CD14-positive monocyte (primary cell): ENCODE measurements at regions not wholly inside any gene's neighbourhood (a gene's known extent, or its start where the extent isn't known, plus 50 kb on each side); places are given as distances from the start of the nearest gene placed in this dataset.

Source experiments
- DNase-seq, 3 donors: peaks; one replicate each; pipeline ENCODE4 v3.0.0-alpha.2; 2011 to 2022
- H2AFZ ChIP-seq: 2 replicates; pipeline ENCODE4 v1.6.0; 2012; ENCODE audit warnings: mild to moderate bottlenecking, low read depth, low read length, inconsistent platforms; ENCODE audit not compliant: insufficient read depth, poor library complexity, severe bottlenecking
- H3K27ac ChIP-seq, 2 donors: 1 replicate in 1 of 2; 2 replicates in 1 of 2; pipeline ENCODE4 v1.5.1; 2012 to 2013; ENCODE audit warnings: low read length in 2 of 2, control low read depth in 1 of 2, inconsistent platforms in 1 of 2, low read depth in 1 of 2, mild to moderate bottlenecking in 1 of 2
- H3K27me3 ChIP-seq, 2 donors: one replicate each; pipeline versions ENCODE4 v1.6.0 to v1.6.1; 2011 to 2013; ENCODE audit warnings: low read length in 2 of 2; ENCODE audit not compliant: control insufficient read depth in 2 of 2, insufficient read depth in 2 of 2
- H3K36me3 ChIP-seq, 2 donors: replicated peaks in 1 of 2; 1 replicate in 1 of 2; 2 replicates in 1 of 2; pipeline versions ENCODE4 v1.5.1 to v1.6.1; 2012 to 2013; ENCODE audit warnings: low read length in 2 of 2, control low read depth in 1 of 2, inconsistent platforms in 1 of 2, mild to moderate bottlenecking in 1 of 2; ENCODE audit not compliant: insufficient read depth in 2 of 2, control insufficient read depth in 1 of 2
- H3K4me1 ChIP-seq, 2 donors: 1 replicate in 1 of 2; 2 replicates in 1 of 2; pipeline versions ENCODE4 v1.5.1 to v1.6.1; 2012 to 2013; ENCODE audit warnings: low read length in 2 of 2, control low read depth in 1 of 2, inconsistent platforms in 1 of 2, mild to moderate bottlenecking in 1 of 2, moderate library complexity in 1 of 2; ENCODE audit not compliant: insufficient read depth in 2 of 2, control insufficient read depth in 1 of 2
- H3K4me2 ChIP-seq: replicated peaks from 2 replicates; pipeline ENCODE3; 2012; ENCODE audit warnings: low read length, moderate library complexity, mild to moderate bottlenecking; ENCODE audit not compliant: poor library complexity, severe bottlenecking; ENCODE audit errors: extremely low read depth
- H3K4me3 ChIP-seq, 3 experiments: fragments of 200-600 bp in 1 of 3; sonication (generic) in 1 of 3; replicated peaks in 1 of 3; 1 replicate in 2 of 3; 2 replicates in 1 of 3; pipeline ENCODE4 v1.5.1; 2011 to 2013; ENCODE audit warnings: low read length in 3 of 3, mild to moderate bottlenecking in 3 of 3, control low read depth in 2 of 3, low read depth in 2 of 3, inconsistent platforms in 1 of 3, moderate library complexity in 1 of 3
- H3K79me2 ChIP-seq: 2 replicates; pipeline ENCODE4 v1.6.0; 2012; ENCODE audit warnings: mild to moderate bottlenecking, control low read depth, inconsistent platforms, low read length, moderate library complexity; ENCODE audit not compliant: insufficient read depth
- H3K9ac ChIP-seq: 2 replicates; pipeline ENCODE4 v1.6.0; 2017; ENCODE audit warnings: low read length, mild to moderate bottlenecking; ENCODE audit not compliant: insufficient read depth, poor library complexity, severe bottlenecking
- H3K9me3 ChIP-seq, 2 donors: replicated peaks in 1 of 2; 1 replicate in 1 of 2; 2 replicates in 1 of 2; pipeline versions ENCODE4 v1.5.1 to v1.6.1; 2012 to 2013; ENCODE audit warnings: low read length in 2 of 2, control low read depth in 1 of 2; ENCODE audit not compliant: control insufficient read depth in 1 of 2, insufficient read depth in 1 of 2
- H4K20me1 ChIP-seq: 2 replicates; pipeline ENCODE4 v1.6.0; 2012; ENCODE audit warnings: mild to moderate bottlenecking, low read length, control low read depth, moderate library complexity; ENCODE audit not compliant: insufficient read depth
- H3K27ac Mint-ChIP-seq, 7 donors: one replicate each; pipeline ENCODE4 v1.8.0; 2020; ENCODE audit warnings: mild to moderate bottlenecking in 7 of 7, mixed read lengths in 7 of 7, moderate library complexity in 6 of 7, inconsistent platforms in 2 of 7
- H3K27me3 Mint-ChIP-seq, 3 donors: one replicate each; pipeline ENCODE4 v1.8.0; 2021 to 2022; ENCODE audit warnings: low read depth in 3 of 3, mild to moderate bottlenecking in 3 of 3, mixed read lengths in 3 of 3, moderate library complexity in 3 of 3, inconsistent platforms in 1 of 3
- H3K36me3 Mint-ChIP-seq, 2 donors: one replicate each; pipeline ENCODE4 v1.8.0; 2020; ENCODE audit warnings: mixed read lengths in 2 of 2, inconsistent platforms in 1 of 2, mild to moderate bottlenecking in 1 of 2
- H3K4me1 Mint-ChIP-seq: one replicate; pipeline ENCODE4 v1.8.0; 2020; ENCODE audit warnings: mild to moderate bottlenecking, mixed read lengths
- H3K4me3 Mint-ChIP-seq, 2 donors: one replicate each; pipeline ENCODE4 v1.8.0; 2020; ENCODE audit warnings: mild to moderate bottlenecking in 2 of 2, mixed read lengths in 2 of 2, moderate library complexity in 1 of 2
- H3K9me3 Mint-ChIP-seq, 7 donors: one replicate each; pipeline ENCODE4 v1.8.0; 2020 to 2022; ENCODE audit warnings: mixed read lengths in 7 of 7, mild to moderate bottlenecking in 6 of 7, moderate library complexity in 6 of 7, inconsistent platforms in 2 of 7
- CTCF ChIP-seq: fragments of 200-600 bp; IDR thresholded peaks from one replicate; pipeline ENCODE4 v1.8.0; 2022; ENCODE audit warnings: antibody characterized with exemption, mild to moderate bottlenecking
- WGBS: methylation state at CpG from one replicate; pipeline ENCODE4 v1.1.5; 2013; ENCODE audit warnings: missing lambda C conversion rate; ENCODE audit not compliant: insufficient coverage; 5-methylcytosine and 5-hydroxymethylcytosine counted together
- intact Hi-C, 2 donors: fragments of 100-400 bp; cut with micrococcal nuclease; formaldehyde crosslinking; loops; one replicate each; pipeline versions ENCODE4 v1.15.0 to v1.15.1; 2023

- intact Hi-C loops, result no loop called here
- no peak overlapping the region for H3K4me3 ChIP-seq
- no peak overlapping the region for H3K27ac ChIP-seq
- no CpG with 5 or more reads among the region's 2 CpGs for WGBS
- no peak overlapping the region for H3K9ac ChIP-seq
- Mint-ChIP-seq H3K27ac (no peak overlapping the region), H3K4me3 (no peak overlapping the region), H3K36me3 (no peaks in the 10 kb centered on the region), H3K27me3 (no peaks in the 10 kb centered on the region), H3K4me1 (no peaks in the 10 kb centered on the region), H3K9me3 (peaks cover 8 to 25% (median 11%) of the 10 kb centered on the region in 7 donors)
- no peaks in the 10 kb centered on the region for H3K4me1 ChIP-seq
- no peak overlapping the region for H3K4me2 ChIP-seq
- no peak for TF ChIP-seq CTCF
- peaks cover 21 to 25% of the 10 kb centered on the region in 2 donors for H3K9me3 ChIP-seq
- H4K20me1 ChIP-seq, result no peaks in the 10 kb centered on the region
- DNase-seq, result no peak
- no peaks in the 10 kb centered on the region for H3K27me3 ChIP-seq
- H2AFZ ChIP-seq, result no peak overlapping the region
- no peaks in the 10 kb centered on the region for H3K79me2 ChIP-seq
- no peaks in the 10 kb centered on the region for H3K36me3 ChIP-seq
These were observed 67.6 kb upstream of the ARHGAP42 start for GRCh38 chr11:100619484-100619883.

- no peak overlapping the region for H3K4me2 ChIP-seq
- Mint-ChIP-seq H3K4me1 (no peaks in the 10 kb centered on the region), H3K36me3 (no peaks in the 10 kb centered on the region), H3K4me3 (no peak overlapping the region), H3K27ac (no peak overlapping the region), H3K9me3 (peaks cover 8 to 21% (median 13%) of the 10 kb centered on the region in 7 donors), H3K27me3 (no peaks in the 10 kb centered on the region)
- H3K36me3 ChIP-seq, result no peaks in the 10 kb centered on the region
- TF ChIP-seq CTCF, result no peak
- H3K27me3 ChIP-seq, result no peaks in the 10 kb centered on the region
- WGBS, result no CpG with 5 or more reads among the region's 1 CpG
- H3K27ac ChIP-seq, result no peak overlapping the region
- no peaks in the 10 kb centered on the region for H4K20me1 ChIP-seq
- H3K9me3 ChIP-seq, result peaks cover 17 to 25% of the 10 kb centered on the region in 2 donors
- H2AFZ ChIP-seq, result no peak overlapping the region
- no peak overlapping the region for H3K9ac ChIP-seq
- no peak for DNase-seq
- intact Hi-C loops, result no loop called here
- H3K4me1 ChIP-seq, result no peaks in the 10 kb centered on the region
- no peak overlapping the region for H3K4me3 ChIP-seq
- H3K79me2 ChIP-seq, result no peaks in the 10 kb centered on the region
These were observed 64.7 kb upstream of the ARHGAP42 start for GRCh38 chr11:100622404-100622803.
